Chondrocyte (in vitro differentiated cells): ENCODE measurements at regions not wholly inside any gene's neighbourhood (a gene's known extent, or its start where the extent isn't known, plus 50 kb on each side); places are given as distances from the start of the nearest gene placed in this dataset.

Source experiments
- DNase-seq: peaks from one replicate; pipeline ENCODE4 v3.0.0; 2021; ENCODE audit warnings: mixed read lengths, low spot score
- H3K27ac Mint-ChIP-seq: one replicate; pipeline ENCODE4 v1.8.0; 2021; ENCODE audit warnings: mild to moderate bottlenecking, moderate library complexity, mixed read lengths; ENCODE audit not compliant: unreplicated experiment
- H3K27me3 Mint-ChIP-seq: 2 replicates; pipeline ENCODE4 v1.8.0; 2021; ENCODE audit warnings: low read depth, mixed read lengths
- H3K36me3 Mint-ChIP-seq: 2 replicates; pipeline ENCODE4 v1.8.0; 2021; ENCODE audit warnings: low read depth, mixed read lengths
- H3K4me1 Mint-ChIP-seq: 2 replicates; pipeline ENCODE4 v1.8.0; 2021; ENCODE audit warnings: low read depth, mild to moderate bottlenecking, mixed read lengths
- H3K4me3 Mint-ChIP-seq: one replicate; pipeline ENCODE4 v1.8.0; 2021; ENCODE audit warnings: mild to moderate bottlenecking, moderate library complexity, mixed read lengths; ENCODE audit not compliant: unreplicated experiment
- H3K9me3 Mint-ChIP-seq: 2 replicates; pipeline ENCODE4 v1.8.0; 2021; ENCODE audit warnings: low read depth, mixed read lengths
- TF ChIP-seq, protein P1 (sequence below): fragments of 200-600 bp; sonication (generic); IDR thresholded peaks from 2 replicates; pipeline ENCODE4 v1.5.0; 2021; ENCODE audit warnings: antibody characterized with exemption, mild to moderate bottlenecking, moderate library complexity

DNA sequence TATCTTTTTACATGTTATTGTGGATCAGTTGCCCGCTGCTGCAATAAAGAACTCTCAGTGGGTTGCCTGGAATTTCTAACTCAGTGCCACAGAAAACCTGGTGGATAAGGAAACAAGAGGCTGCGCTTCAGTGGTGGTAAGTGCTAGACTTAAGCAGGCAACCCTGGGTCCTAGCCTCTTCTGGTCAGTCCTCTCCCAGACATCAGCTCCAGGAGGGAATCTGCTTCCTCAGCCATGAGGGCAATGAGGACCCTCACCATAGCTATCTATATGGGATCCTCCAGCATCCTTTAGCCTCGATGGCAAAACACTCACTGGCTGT lies 490.7 kb upstream of the SULF2 start:
- Mint-ChIP-seq H3K36me3 (no peaks in the 10 kb centered on the region), H3K9me3 (no peaks in the 10 kb centered on the region), H3K27me3 (peaks cover 22% of the 10 kb centered on the region), H3K4me1 (peaks cover 11% of the 10 kb centered on the region), H3K27ac (no peak overlapping the region), H3K4me3 (no peak overlapping the region)
- TF ChIP-seq, protein P1, sequence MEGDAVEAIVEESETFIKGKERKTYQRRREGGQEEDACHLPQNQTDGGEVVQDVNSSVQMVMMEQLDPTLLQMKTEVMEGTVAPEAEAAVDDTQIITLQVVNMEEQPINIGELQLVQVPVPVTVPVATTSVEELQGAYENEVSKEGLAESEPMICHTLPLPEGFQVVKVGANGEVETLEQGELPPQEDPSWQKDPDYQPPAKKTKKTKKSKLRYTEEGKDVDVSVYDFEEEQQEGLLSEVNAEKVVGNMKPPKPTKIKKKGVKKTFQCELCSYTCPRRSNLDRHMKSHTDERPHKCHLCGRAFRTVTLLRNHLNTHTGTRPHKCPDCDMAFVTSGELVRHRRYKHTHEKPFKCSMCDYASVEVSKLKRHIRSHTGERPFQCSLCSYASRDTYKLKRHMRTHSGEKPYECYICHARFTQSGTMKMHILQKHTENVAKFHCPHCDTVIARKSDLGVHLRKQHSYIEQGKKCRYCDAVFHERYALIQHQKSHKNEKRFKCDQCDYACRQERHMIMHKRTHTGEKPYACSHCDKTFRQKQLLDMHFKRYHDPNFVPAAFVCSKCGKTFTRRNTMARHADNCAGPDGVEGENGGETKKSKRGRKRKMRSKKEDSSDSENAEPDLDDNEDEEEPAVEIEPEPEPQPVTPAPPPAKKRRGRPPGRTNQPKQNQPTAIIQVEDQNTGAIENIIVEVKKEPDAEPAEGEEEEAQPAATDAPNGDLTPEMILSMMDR: no peak
- no peak for DNase-seq

DNA sequence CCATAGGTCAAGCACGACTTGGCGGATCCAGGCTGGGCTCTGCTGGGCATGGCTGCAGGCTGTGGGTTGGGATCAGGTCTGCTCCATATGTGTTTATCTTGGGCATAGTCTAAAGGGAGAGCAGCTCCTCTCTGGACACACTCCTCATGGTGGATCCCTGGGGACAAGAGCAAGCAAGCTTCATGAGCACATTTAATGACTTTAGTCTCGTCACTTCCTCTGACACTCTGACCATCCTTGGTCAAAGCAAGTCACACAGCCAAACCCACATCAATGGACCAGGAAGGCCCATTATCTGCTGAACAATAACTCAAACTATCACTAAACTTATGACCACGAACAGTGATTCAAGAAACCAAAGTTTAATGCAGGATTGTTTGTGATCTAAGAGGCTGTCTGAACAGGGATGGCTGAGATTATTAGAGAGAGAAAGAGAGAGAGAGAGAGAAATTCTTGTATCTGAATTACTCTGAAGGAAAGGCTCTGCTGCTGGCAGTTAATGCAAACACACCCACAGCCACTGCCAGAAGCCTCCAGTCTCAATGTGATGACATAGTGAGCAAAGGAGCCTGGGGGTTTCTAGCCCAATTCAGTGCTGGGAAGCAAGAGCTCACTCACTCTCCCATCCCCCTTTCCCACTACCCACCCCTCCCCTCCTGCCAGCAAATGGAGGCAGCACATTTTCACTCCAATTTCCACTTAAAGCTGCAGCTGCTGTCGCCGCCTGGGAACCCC lies 490.2 kb upstream of the SULF2 start:
- DNase-seq: no peak
- H3K4me1 Mint-ChIP-seq: peaks cover 11% of the 10 kb centered on the region
- no peaks in the 10 kb centered on the region for H3K9me3 Mint-ChIP-seq
- TF ChIP-seq, protein P1: no peak
- no peak overlapping the region for H3K27ac Mint-ChIP-seq
- no peak overlapping the region for H3K4me3 Mint-ChIP-seq
- no peaks in the 10 kb centered on the region for H3K36me3 Mint-ChIP-seq
- peaks cover 24% of the 10 kb centered on the region for H3K27me3 Mint-ChIP-seq

DNA sequence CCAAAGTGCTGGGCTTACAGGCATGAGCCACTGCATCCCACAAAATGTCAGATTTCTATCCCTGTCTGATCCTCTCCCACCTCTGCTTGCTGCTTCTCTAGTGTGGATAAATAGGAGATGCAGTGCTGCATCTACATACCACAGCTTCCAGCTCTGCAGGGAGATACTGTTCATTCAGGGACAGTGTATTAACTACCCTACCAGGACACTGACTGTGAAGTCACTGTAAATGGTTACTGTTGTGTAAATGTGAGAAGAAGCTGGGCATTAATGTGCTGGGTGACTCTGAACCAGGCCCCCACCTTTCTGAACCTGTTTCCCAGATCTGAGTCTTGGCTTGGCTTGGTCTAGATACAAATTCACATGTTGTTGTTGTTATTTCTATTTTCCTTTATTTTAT lies 488.6 kb upstream of the SULF2 start:
- peaks cover 9% of the 10 kb centered on the region for H3K4me1 Mint-ChIP-seq
- peaks cover 28% of the 10 kb centered on the region for H3K27me3 Mint-ChIP-seq
- no peak overlapping the region for H3K27ac Mint-ChIP-seq
- no peaks in the 10 kb centered on the region for H3K36me3 Mint-ChIP-seq
- no peak for DNase-seq
- H3K9me3 Mint-ChIP-seq: no peaks in the 10 kb centered on the region
- TF ChIP-seq, protein P1: no peak
- no peak overlapping the region for H3K4me3 Mint-ChIP-seq

DNA sequence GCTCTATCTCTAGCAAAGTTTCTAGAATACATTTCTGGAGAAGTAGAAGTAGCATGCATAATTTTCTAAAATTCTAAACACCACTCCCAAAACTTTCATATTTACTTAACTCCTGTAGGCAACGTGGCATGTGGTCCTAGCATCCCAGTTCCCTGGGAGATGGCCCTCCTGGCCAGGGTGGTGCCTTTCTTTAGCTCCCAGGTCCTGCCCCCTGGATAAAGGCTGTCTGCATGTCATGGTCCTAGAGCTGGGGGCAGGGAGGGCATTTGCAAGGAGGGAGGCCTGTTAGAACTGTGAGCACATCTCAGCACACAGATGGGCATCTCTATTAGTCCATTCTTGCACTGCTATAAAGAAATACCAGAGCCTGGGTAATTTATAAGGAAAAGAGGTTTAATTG lies 485.6 kb upstream of the SULF2 start:
- no peak overlapping the region for H3K4me3 Mint-ChIP-seq
- H3K9me3 Mint-ChIP-seq: no peaks in the 10 kb centered on the region
- H3K27me3 Mint-ChIP-seq: peaks cover 41% of the 10 kb centered on the region
- no peaks in the 10 kb centered on the region for H3K36me3 Mint-ChIP-seq
- TF ChIP-seq, protein P1: no peak
- peaks cover 6% of the 10 kb centered on the region for H3K4me1 Mint-ChIP-seq
- H3K27ac Mint-ChIP-seq: no peak overlapping the region
- DNase-seq: no peak

DNA sequence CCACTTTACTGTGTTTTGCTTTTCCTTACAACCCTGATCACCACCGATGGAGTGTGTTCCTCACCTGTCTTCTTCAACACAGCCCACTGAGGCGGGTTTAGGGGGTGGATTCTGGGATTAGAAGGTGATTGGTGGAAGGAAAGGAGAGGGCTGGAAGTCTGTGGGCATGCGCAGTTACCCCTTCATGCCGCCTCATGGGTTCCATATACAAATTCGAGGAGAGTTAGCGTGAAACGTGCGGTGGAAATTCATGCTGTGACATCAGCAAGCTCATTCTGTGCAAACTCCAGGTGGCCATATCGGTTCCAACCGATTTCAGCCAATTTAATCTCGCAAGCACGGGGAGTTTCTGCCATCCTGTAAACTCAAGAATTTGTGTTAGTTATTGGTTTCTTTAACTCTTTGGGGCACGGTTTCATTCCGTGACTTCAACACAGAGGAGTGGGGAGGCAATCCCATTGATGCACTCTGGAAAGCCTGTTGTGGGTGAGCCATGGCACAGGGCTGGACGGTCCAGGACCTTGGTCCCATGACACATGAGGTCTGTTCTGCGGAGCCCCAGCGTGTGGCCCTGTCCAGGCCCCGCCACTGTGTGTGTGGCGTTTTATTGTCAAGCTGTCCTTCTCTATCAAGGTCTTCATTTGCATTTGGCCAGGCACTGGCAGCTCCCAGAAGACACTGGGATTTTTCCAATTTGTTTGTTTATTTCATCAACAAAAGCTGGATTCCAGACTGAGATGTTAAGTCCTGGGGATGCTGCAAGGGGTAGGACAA lies 482.8 kb upstream of the SULF2 start:
- H3K9me3 Mint-ChIP-seq: no peaks in the 10 kb centered on the region
- H3K27me3 Mint-ChIP-seq: peaks cover 49% of the 10 kb centered on the region
- no peak overlapping the region for H3K4me3 Mint-ChIP-seq
- no peaks in the 10 kb centered on the region for H3K4me1 Mint-ChIP-seq
- no peak overlapping the region for H3K27ac Mint-ChIP-seq
- H3K36me3 Mint-ChIP-seq: peaks cover 4% of the 10 kb centered on the region
- TF ChIP-seq, protein P1: no peak
- no peak for DNase-seq
